ENCODE measurements at regions not wholly inside any gene's neighbourhood (a gene's known extent, or its start where the extent isn't known, plus 50 kb on each side); places are given as distances from the start of the nearest gene placed in this dataset.

GRCh38 chr17:77443748-77444260 is 303.0 kb downstream of the SEC14L1 start:
- TF ChIP-seq CTCF (IDR thresholded peaks at IDR 0.05) (no peak), ZFX (IDR thresholded peaks at IDR 0.05; ENCODE audit: borderline replicate concordance) (no peak)

Data from 22Rv1 (cell line).